Chondrocyte (in vitro differentiated cells): ENCODE measurements at regions not wholly inside any gene's neighbourhood (a gene's known extent, or its start where the extent isn't known, plus 50 kb on each side); places are given as distances from the start of the nearest gene placed in this dataset.
"Not testable (repeated sequence)": the region's sequence is repeated elsewhere in the genome, so short reads cannot be mapped to it uniquely, and the experiment has no call there.

Experiments
- DNase-seq: peaks from one replicate; pipeline ENCODE4 v3.0.0; 2021; ENCODE audit warnings: mixed read lengths, low spot score
- H3K27ac Mint-ChIP-seq: one replicate; pipeline ENCODE4 v1.8.0; 2021; ENCODE audit warnings: mild to moderate bottlenecking, moderate library complexity, mixed read lengths; ENCODE audit not compliant: unreplicated experiment
- H3K27me3 Mint-ChIP-seq: 2 replicates; pipeline ENCODE4 v1.8.0; 2021; ENCODE audit warnings: low read depth, mixed read lengths
- H3K36me3 Mint-ChIP-seq: 2 replicates; pipeline ENCODE4 v1.8.0; 2021; ENCODE audit warnings: low read depth, mixed read lengths
- H3K4me1 Mint-ChIP-seq: 2 replicates; pipeline ENCODE4 v1.8.0; 2021; ENCODE audit warnings: low read depth, mild to moderate bottlenecking, mixed read lengths
- H3K4me3 Mint-ChIP-seq: one replicate; pipeline ENCODE4 v1.8.0; 2021; ENCODE audit warnings: mild to moderate bottlenecking, moderate library complexity, mixed read lengths; ENCODE audit not compliant: unreplicated experiment
- H3K9me3 Mint-ChIP-seq: 2 replicates; pipeline ENCODE4 v1.8.0; 2021; ENCODE audit warnings: low read depth, mixed read lengths
- CTCF ChIP-seq: fragments of 200-600 bp; sonication (generic); IDR thresholded peaks from 2 replicates; pipeline ENCODE4 v1.5.0; 2021; ENCODE audit warnings: antibody characterized with exemption, mild to moderate bottlenecking, moderate library complexity

- no peak overlapping the region for H3K27ac Mint-ChIP-seq
- DNase-seq: no peak
- no peaks in the 10 kb centered on the region for H3K27me3 Mint-ChIP-seq
- H3K4me3 Mint-ChIP-seq: no peak overlapping the region
- H3K9me3 Mint-ChIP-seq: peaks cover 7% of the 10 kb centered on the region
- H3K36me3 Mint-ChIP-seq: no peaks in the 10 kb centered on the region
- TF ChIP-seq CTCF: no peak
- peaks cover 49% of the 10 kb centered on the region for H3K4me1 Mint-ChIP-seq
Observed at GRCh38 chr6:125586605-125587004, 162.8 kb upstream of the HEY2 start.

GRCh38 chr6:125587666-125588632 lies 161.5 kb upstream of the HEY2 start:
- H3K27ac Mint-ChIP-seq: no peak overlapping the region
- H3K27me3 Mint-ChIP-seq: no peaks in the 10 kb centered on the region
- no peak overlapping the region for H3K4me3 Mint-ChIP-seq
- no peak for TF ChIP-seq CTCF
- DNase-seq: no peak
- H3K4me1 Mint-ChIP-seq: peaks cover 50% of the 10 kb centered on the region
- no peaks in the 10 kb centered on the region for H3K36me3 Mint-ChIP-seq
- peaks cover 7% of the 10 kb centered on the region for H3K9me3 Mint-ChIP-seq

GRCh38 chr6:125591796-125592195 lies 157.6 kb upstream of the HEY2 start:
- not testable (repeated sequence) for DNase-seq, H3K4me3 Mint-ChIP-seq, H3K36me3 Mint-ChIP-seq, H3K27ac Mint-ChIP-seq, H3K27me3 Mint-ChIP-seq
- Mint-ChIP-seq H3K4me1 (peaks cover 44% of the 10 kb centered on the region), H3K9me3 (peaks cover 12% of the 10 kb centered on the region)

GRCh38 chr6:125593746-125594145 lies 155.7 kb upstream of the HEY2 start:
- no peak for DNase-seq
- no peak overlapping the region for H3K4me3 Mint-ChIP-seq
- TF ChIP-seq CTCF: no peak
- peaks cover 12% of the 10 kb centered on the region for H3K9me3 Mint-ChIP-seq
- peak overlapping the region; percentile 50 for H3K27ac Mint-ChIP-seq
- peaks cover 1% of the 10 kb centered on the region for H3K36me3 Mint-ChIP-seq
- H3K27me3 Mint-ChIP-seq: no peaks in the 10 kb centered on the region
- H3K4me1 Mint-ChIP-seq: peaks cover 51% of the 10 kb centered on the region

GRCh38 chr6:125596020-125596419 lies 153.4 kb upstream of the HEY2 start:
- H3K27me3 Mint-ChIP-seq: no peaks in the 10 kb centered on the region
- H3K4me3 Mint-ChIP-seq: no peak overlapping the region
- no peak for TF ChIP-seq CTCF
- no peak for DNase-seq
- no peak overlapping the region for H3K27ac Mint-ChIP-seq
- peaks cover 1% of the 10 kb centered on the region for H3K36me3 Mint-ChIP-seq
- peaks cover 49% of the 10 kb centered on the region for H3K4me1 Mint-ChIP-seq
- H3K9me3 Mint-ChIP-seq: peaks cover 8% of the 10 kb centered on the region
